Lung (tissue), 11 donors: ENCODE measurements at regions not wholly inside any gene's neighbourhood (a gene's known extent, or its start where the extent isn't known, plus 50 kb on each side); places are given as distances from the start of the nearest gene placed in this dataset.

Experiments used
- ATAC-seq: fragments of 200-7000 bp; cut with Tn5 transposase; one replicate; pipeline ENCODE4 v1.9.1; 2020; ENCODE audit warnings: moderate number of reproducible peaks; ENCODE audit not compliant: insufficient read depth, low FRiP score
- DNase-seq, 3 donors: peaks; one replicate each; pipeline ENCODE4 v3.0.0-alpha.2; 2013 to 2017
- H3K27ac ChIP-seq, 2 donors: one replicate each; pipeline ENCODE4 v1.5.1; 2013; ENCODE audit warnings: mild to moderate bottlenecking in 2 of 2, moderate library complexity in 2 of 2, control low read depth in 1 of 2, inconsistent platforms in 1 of 2, low read depth in 1 of 2, low read length in 1 of 2
- H3K27me3 ChIP-seq, 3 donors: one replicate each; pipeline ENCODE4 v1.5.1; 2013; ENCODE audit warnings: low read length in 2 of 3; ENCODE audit not compliant: control insufficient read depth in 3 of 3, insufficient read depth in 3 of 3
- H3K36me3 ChIP-seq, 4 donors: one replicate each; pipeline ENCODE4 v1.5.1; 2013; ENCODE audit warnings: low read length in 4 of 4, mild to moderate bottlenecking in 1 of 4, moderate library complexity in 1 of 4; ENCODE audit not compliant: control insufficient read depth in 4 of 4, insufficient read depth in 4 of 4
- H3K4me1 ChIP-seq, 5 donors: one replicate each; pipeline ENCODE4 v1.5.1; 2013; ENCODE audit warnings: low read length in 5 of 5, mild to moderate bottlenecking in 2 of 5, moderate library complexity in 1 of 5; ENCODE audit not compliant: control insufficient read depth in 5 of 5, insufficient read depth in 5 of 5
- H3K4me3 ChIP-seq: one replicate; pipeline ENCODE4 v1.5.1; 2013; ENCODE audit warnings: mild to moderate bottlenecking, control low read depth, moderate library complexity
- H3K9ac ChIP-seq, 2 donors: one replicate each; pipeline ENCODE4 v1.5.1; 2013; ENCODE audit warnings: low read length in 2 of 2, control low read depth in 1 of 2; ENCODE audit not compliant: insufficient read depth in 1 of 2
- H3K9me3 ChIP-seq, 4 donors: one replicate each; pipeline ENCODE4 v1.5.1; 2013; ENCODE audit warnings: low read length in 3 of 4, mild to moderate bottlenecking in 1 of 4, moderate library complexity in 1 of 4; ENCODE audit not compliant: control insufficient read depth in 4 of 4, insufficient read depth in 3 of 4
- CTCF ChIP-seq: IDR thresholded peaks from 2 replicates; pipeline ENCODE4 v1.5.1; 2012; ENCODE audit warnings: mild to moderate bottlenecking; ENCODE audit errors: control extremely low read depth, extremely low read depth
- WGBS, 2 donors: extraction: QIAGEN DNeasy Blood & Tissue Kit; methylation state at CpG; one replicate each; pipeline ENCODE4 v1.1.7; 2013; 5-methylcytosine and 5-hydroxymethylcytosine counted together
- donor health status: control.
- donor health status: control.
- donor health status: Bipolar disorder and iron deficiency.
- donor health status: healthy.
- donor health status: DM: yes; HTN: yes; CAD: no.

GRCh38 chr2:128472789-128473174, 154.1 kb upstream of the HS6ST1 start:
- no peak for TF ChIP-seq CTCF
- Histone ChIP-seq H3K4me3 (no peak overlapping the region), H3K27ac (no peak overlapping the region), H3K36me3 (no peaks in the 10 kb centered on the region), H3K9ac (peak overlapping the region in 1 of 2 donors; percentile 0), H3K4me1 (peaks cover 0 to 29% (median 15%) of the 10 kb centered on the region in 5 donors), H3K9me3 (peaks cover 0 to 21% (median 9%) of the 10 kb centered on the region in 4 donors), H3K27me3 (no peaks in the 10 kb centered on the region)
- ATAC-seq, result no peak
- WGBS, 2 donors, result 22 to 26% methylated on average over 4 to 5 of the region's 5 CpGs
- DNase-seq, result no peak

DNA sequence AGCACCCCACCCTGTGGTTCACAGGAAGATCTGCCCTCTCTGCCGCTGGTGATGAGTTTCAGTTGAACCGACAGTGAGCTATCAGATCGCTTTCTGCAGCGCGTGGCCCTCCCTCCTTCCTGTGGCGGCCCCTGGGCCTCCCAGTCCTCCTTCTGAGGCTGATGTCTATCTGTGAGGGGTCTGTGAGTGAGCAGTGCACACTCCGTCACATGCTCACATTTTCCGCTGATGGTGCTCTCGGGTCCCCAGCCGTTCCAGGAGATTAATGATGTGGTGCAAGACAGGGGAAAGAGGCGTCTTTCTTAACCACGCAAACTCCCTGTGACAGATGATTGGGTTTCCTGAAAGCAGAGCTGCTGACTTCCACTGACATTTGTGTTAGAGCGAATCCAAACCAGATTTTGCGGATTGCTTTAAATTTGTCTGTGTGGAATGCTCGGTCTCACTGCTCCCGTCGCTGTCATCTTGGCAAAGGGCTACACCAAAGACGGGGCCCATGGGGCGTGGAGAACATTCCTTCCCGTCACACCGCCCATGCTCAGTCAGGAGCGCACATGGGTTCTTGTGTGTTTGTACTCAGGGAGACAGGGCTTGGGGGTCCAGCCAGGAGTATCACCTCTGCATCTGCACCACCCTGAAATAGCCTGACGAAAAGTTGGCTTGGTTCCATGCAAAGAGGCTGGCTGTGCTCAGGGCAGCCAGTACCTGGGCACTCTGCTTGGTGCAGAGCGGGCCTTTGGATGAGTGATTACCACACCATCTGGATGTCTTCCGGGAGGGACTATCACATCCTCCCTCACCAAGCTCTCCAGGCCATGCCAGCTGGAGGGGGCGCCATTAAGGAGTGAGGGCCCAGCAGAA, 154.7 kb upstream of the HS6ST1 start:
- H3K4me3 ChIP-seq, result no peak overlapping the region
- TF ChIP-seq CTCF, result no peak
- H3K9ac ChIP-seq, result no peak overlapping the region
- H3K27ac ChIP-seq, result peak overlapping the region in 1 of 2 donors; percentile 34
- H3K4me1 ChIP-seq, result peaks cover 0 to 29% (median 15%) of the 10 kb centered on the region in 5 donors
- H3K36me3 ChIP-seq, result no peaks in the 10 kb centered on the region
- WGBS, 2 donors, result 12 to 26% methylated on average over 26 of the region's 26 CpGs
- DNase-seq (peak; percentile 91 to 98 (median 97)), ATAC-seq (peak; percentile 60)
- peaks cover 0 to 17% (median 8%) of the 10 kb centered on the region in 4 donors for H3K9me3 ChIP-seq
- no peaks in the 10 kb centered on the region for H3K27me3 ChIP-seq

GRCh38 chr2:128474036-128474955, 155.6 kb upstream of the HS6ST1 start:
- Histone ChIP-seq H3K9me3 (peaks cover 0 to 11% (median 6%) of the 10 kb centered on the region in 4 donors), H3K36me3 (no peaks in the 10 kb centered on the region), H3K4me3 (no peak overlapping the region), H3K27me3 (no peaks in the 10 kb centered on the region), H3K27ac (peak overlapping the region in 1 of 2 donors; percentile 30), H3K4me1 (peaks cover 0 to 29% (median 15%) of the 10 kb centered on the region in 5 donors), H3K9ac (no peak overlapping the region)
- DNase-seq, result peak in 2 of 3 donors; percentile 38 to 42
- no peak for ATAC-seq
- WGBS, 2 donors, result 46 to 75% methylated on average over 10 of the region's 10 CpGs
- TF ChIP-seq CTCF, result no peak
